ENCODE measurements at regions not wholly inside any gene's neighbourhood (a gene's known extent, or its start where the extent isn't known, plus 50 kb on each side); places are given as distances from the start of the nearest gene placed in this dataset.

- peak in 3 of 4 experiments; percentile 29 to 63 (median 31) for TF ChIP-seq CTCF (IDR thresholded peaks at IDR 0.05)
- no peak for TF ChIP-seq POLR2A (IDR thresholded peaks at IDR 0.05)
Measured at GRCh38 chr6:153947808-153948447, 91.1 kb upstream of the OPRM1 start.
